Testis (tissue), 2 donors: ENCODE measurements at regions not wholly inside any gene's neighbourhood (a gene's known extent, or its start where the extent isn't known, plus 50 kb on each side); places are given as distances from the start of the nearest gene placed in this dataset.

ENCODE experiments used
- CTCF ChIP-seq, 3 experiments: fragments of 450-650 bp in 2 of 3; fragments of 200-600 bp in 1 of 3; sonication (generic) in 1 of 3; IDR thresholded peaks; one replicate each; pipeline ENCODE4 v1.5.1; 2016 to 2019; ENCODE audit warnings: antibody characterized with exemption in 3 of 3, mild to moderate bottlenecking in 2 of 3, moderate library complexity in 1 of 3
- POLR2A ChIP-seq: fragments of 450-650 bp; IDR thresholded peaks from one replicate; pipeline ENCODE4 v1.6.1; 2017; ENCODE audit warnings: antibody characterized with exemption, mild to moderate bottlenecking, moderate library complexity

DNA sequence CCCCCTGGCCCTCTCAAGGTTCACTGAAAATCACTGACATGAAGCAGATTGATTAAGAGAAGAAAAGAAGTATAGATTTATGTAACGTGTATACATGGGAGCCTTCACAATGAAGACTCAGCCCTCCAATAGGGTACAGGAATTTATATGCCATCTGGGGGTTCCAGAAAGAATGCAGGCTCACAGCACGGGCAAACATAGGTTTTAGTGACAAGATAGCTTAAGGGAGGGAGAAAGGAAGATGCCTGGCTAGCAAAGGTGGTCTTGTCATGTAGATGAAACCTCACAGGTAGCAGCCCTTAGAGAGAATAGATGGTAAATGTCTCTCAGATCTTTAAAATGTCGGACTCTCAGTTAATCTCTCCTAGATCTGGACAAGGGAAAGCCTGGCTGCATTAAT is 173.9 kb downstream of the RNF152 start:
- TF ChIP-seq CTCF (IDR thresholded peaks at IDR 0.05) (no peak), POLR2A (no peak)
